Muscle layer of colon (tissue), 2 donors: ENCODE measurements at regions not wholly inside any gene's neighbourhood (a gene's known extent, or its start where the extent isn't known, plus 50 kb on each side); places are given as distances from the start of the nearest gene placed in this dataset.
"Not testable (repeated sequence)": the region's sequence is repeated elsewhere in the genome, so short reads cannot be mapped to it uniquely, and the experiment has no call there.

ENCODE experiments used
- H3K27ac ChIP-seq: one replicate; pipeline ENCODE4 v1.7.0; 2013; ENCODE audit warnings: low read depth, mild to moderate bottlenecking, low read length, moderate library complexity
- H3K27me3 ChIP-seq, 2 donors: one replicate each; pipeline ENCODE4 v1.7.0; 2013; ENCODE audit warnings: low read length in 2 of 2, mild to moderate bottlenecking in 2 of 2; ENCODE audit not compliant: insufficient read depth in 2 of 2, control insufficient read depth in 1 of 2
- H3K36me3 ChIP-seq: one replicate; pipeline ENCODE4 v1.7.0; 2013; ENCODE audit warnings: mild to moderate bottlenecking, low read length; ENCODE audit not compliant: insufficient read depth
- H3K4me1 ChIP-seq: one replicate; pipeline ENCODE4 v1.7.0; 2013; ENCODE audit warnings: mild to moderate bottlenecking, low read length; ENCODE audit not compliant: insufficient read depth
- H3K4me3 ChIP-seq, 2 donors: one replicate each; pipeline ENCODE4 v1.7.0; 2013; ENCODE audit warnings: low read length in 2 of 2, low read depth in 1 of 2, mild to moderate bottlenecking in 1 of 2, moderate library complexity in 1 of 2
- H3K9ac ChIP-seq: one replicate; pipeline ENCODE4 v1.7.0; 2013; ENCODE audit warnings: low read length
- H3K9me3 ChIP-seq: one replicate; pipeline ENCODE4 v1.7.0; 2013; ENCODE audit warnings: mild to moderate bottlenecking, low read length
- donor health status: abdominal sarcoma.
- donor health status: Adenocarcinoma of cecum.

- Histone ChIP-seq H3K27me3 (no peaks in the 10 kb centered on the region), H3K36me3 (no peaks in the 10 kb centered on the region), H3K9me3 (no peaks in the 10 kb centered on the region), H3K4me1 (no peaks in the 10 kb centered on the region), H3K4me3 (no peak overlapping the region), H3K27ac (no peak overlapping the region), H3K9ac (no peak overlapping the region)
Measured at GRCh38 chr20:22825546-22825945, 209.6 kb upstream of the SSTR4 start.

GRCh38 chr20:22826306-22827230 is 208.5 kb upstream of the SSTR4 start:
- no peaks in the 10 kb centered on the region for H3K4me1 ChIP-seq

GRCh38 chr20:22827916-22828315 is 207.2 kb upstream of the SSTR4 start:
- H3K36me3 ChIP-seq = no peaks in the 10 kb centered on the region
- H3K9ac ChIP-seq = no peak overlapping the region
- H3K4me1 ChIP-seq = no peaks in the 10 kb centered on the region
- no peaks in the 10 kb centered on the region for H3K9me3 ChIP-seq
- no peak overlapping the region for H3K4me3 ChIP-seq
- H3K27ac ChIP-seq = no peak overlapping the region
- no peaks in the 10 kb centered on the region for H3K27me3 ChIP-seq

More at GRCh38 chr20:22826306-22827230, 208.5 kb upstream of the SSTR4 start:
- Histone ChIP-seq H3K36me3 (no peaks in the 10 kb centered on the region), H3K9ac (no peak overlapping the region), H3K27ac (no peak overlapping the region), H3K9me3 (no peaks in the 10 kb centered on the region), H3K4me3 (no peak overlapping the region), H3K27me3 (no peaks in the 10 kb centered on the region)

GRCh38 chr20:22829356-22829755 is 205.8 kb upstream of the SSTR4 start:
- no peaks in the 10 kb centered on the region for H3K4me1 ChIP-seq
- no peak overlapping the region for H3K27ac ChIP-seq
- H3K4me3 ChIP-seq = no peak overlapping the region
- H3K36me3 ChIP-seq = no peaks in the 10 kb centered on the region
- H3K9ac ChIP-seq = no peak overlapping the region
- no peaks in the 10 kb centered on the region for H3K9me3 ChIP-seq
- no peaks in the 10 kb centered on the region for H3K27me3 ChIP-seq

- Histone ChIP-seq H3K27me3 (no peaks in the 10 kb centered on the region), H3K36me3 (no peaks in the 10 kb centered on the region), H3K4me3 (no peak overlapping the region), H3K9ac (no peak overlapping the region), H3K27ac (no peak overlapping the region), H3K4me1 (no peaks in the 10 kb centered on the region), H3K9me3 (no peaks in the 10 kb centered on the region)
Measured at GRCh38 chr20:22830138-22830537, 205.0 kb upstream of the SSTR4 start.

- H3K9me3 ChIP-seq, H3K9ac ChIP-seq, H3K27me3 ChIP-seq, H3K27ac ChIP-seq, H3K36me3 ChIP-seq, H3K4me1 ChIP-seq, H3K4me3 ChIP-seq: not testable (repeated sequence)
Measured at GRCh38 chr20:22830715-22831114, 204.4 kb upstream of the SSTR4 start.

GRCh38 chr20:22833851-22834250 is 201.3 kb upstream of the SSTR4 start:
- H3K9me3 ChIP-seq = no peaks in the 10 kb centered on the region
- H3K4me1 ChIP-seq = no peaks in the 10 kb centered on the region
- no peaks in the 10 kb centered on the region for H3K27me3 ChIP-seq
- H3K9ac ChIP-seq = no peak overlapping the region
- H3K4me3 ChIP-seq = no peak overlapping the region
- no peaks in the 10 kb centered on the region for H3K36me3 ChIP-seq
- H3K27ac ChIP-seq = no peak overlapping the region

- Histone ChIP-seq H3K27ac (no peak overlapping the region), H3K27me3 (no peaks in the 10 kb centered on the region)
Measured at GRCh38 chr20:22834651-22835256, 200.4 kb upstream of the SSTR4 start.

GRCh38 chr20:22836211-22836610 is 198.9 kb upstream of the SSTR4 start:
- Histone ChIP-seq H3K36me3 (no peaks in the 10 kb centered on the region), H3K9ac (no peak overlapping the region), H3K27me3 (no peaks in the 10 kb centered on the region), H3K9me3 (no peaks in the 10 kb centered on the region), H3K4me1 (no peaks in the 10 kb centered on the region), H3K27ac (no peak overlapping the region), H3K4me3 (no peak overlapping the region)

More at GRCh38 chr20:22834651-22835256, 200.4 kb upstream of the SSTR4 start:
- Histone ChIP-seq H3K36me3 (no peaks in the 10 kb centered on the region), H3K4me3 (no peak overlapping the region), H3K4me1 (no peaks in the 10 kb centered on the region), H3K9me3 (no peaks in the 10 kb centered on the region), H3K9ac (no peak overlapping the region)

GRCh38 chr20:22836877-22837276 is 198.2 kb upstream of the SSTR4 start:
- Histone ChIP-seq H3K4me3 (no peak overlapping the region), H3K27me3 (no peaks in the 10 kb centered on the region), H3K9ac (no peak overlapping the region), H3K36me3 (no peaks in the 10 kb centered on the region), H3K4me1 (no peaks in the 10 kb centered on the region), H3K9me3 (no peaks in the 10 kb centered on the region), H3K27ac (no peak overlapping the region)

GRCh38 chr20:22838001-22838400 is 197.1 kb upstream of the SSTR4 start:
- no peak overlapping the region for H3K27ac ChIP-seq
- no peak overlapping the region for H3K4me3 ChIP-seq
- H3K4me1 ChIP-seq = no peaks in the 10 kb centered on the region
- H3K27me3 ChIP-seq = no peaks in the 10 kb centered on the region
- no peaks in the 10 kb centered on the region for H3K36me3 ChIP-seq
- no peaks in the 10 kb centered on the region for H3K9me3 ChIP-seq
- H3K9ac ChIP-seq = no peak overlapping the region
